GM18909 (cell line): ENCODE measurements at regions not wholly inside any gene's neighbourhood (a gene's known extent, or its start where the extent isn't known, plus 50 kb on each side); places are given as distances from the start of the nearest gene placed in this dataset.
A peak's percentile ranks its signal among the peaks of the same experiment; 100 is the strongest.

Experiments used
- ATAC-seq: cut with Tn5 transposase; IDR thresholded peaks from one replicate; pipeline ENCODE4 v1.9.1; 2021; ENCODE audit warnings: mild to moderate bottlenecking; ENCODE audit not compliant: unreplicated experiment, poor library complexity

DNA sequence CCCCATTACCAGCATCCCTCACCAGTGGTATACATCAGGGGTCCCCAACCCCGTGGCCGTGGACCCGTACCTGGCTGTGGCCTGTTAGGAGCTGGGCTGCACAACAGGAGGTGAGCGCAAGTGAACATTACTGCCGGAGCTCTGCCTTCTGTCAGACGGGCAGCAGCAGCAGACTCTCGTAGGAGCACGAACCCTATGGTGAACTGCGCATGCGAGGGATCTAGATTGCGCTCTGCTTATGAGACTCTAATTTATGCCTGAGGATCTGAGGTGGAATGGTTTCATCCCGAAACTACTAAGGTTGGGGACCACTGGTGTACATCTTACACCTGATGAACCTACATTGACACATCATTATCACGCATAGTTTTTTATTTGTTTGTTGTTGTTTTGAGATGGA is 52.8 kb upstream of the DHX15 start:
- ATAC-seq, result no peak

DNA sequence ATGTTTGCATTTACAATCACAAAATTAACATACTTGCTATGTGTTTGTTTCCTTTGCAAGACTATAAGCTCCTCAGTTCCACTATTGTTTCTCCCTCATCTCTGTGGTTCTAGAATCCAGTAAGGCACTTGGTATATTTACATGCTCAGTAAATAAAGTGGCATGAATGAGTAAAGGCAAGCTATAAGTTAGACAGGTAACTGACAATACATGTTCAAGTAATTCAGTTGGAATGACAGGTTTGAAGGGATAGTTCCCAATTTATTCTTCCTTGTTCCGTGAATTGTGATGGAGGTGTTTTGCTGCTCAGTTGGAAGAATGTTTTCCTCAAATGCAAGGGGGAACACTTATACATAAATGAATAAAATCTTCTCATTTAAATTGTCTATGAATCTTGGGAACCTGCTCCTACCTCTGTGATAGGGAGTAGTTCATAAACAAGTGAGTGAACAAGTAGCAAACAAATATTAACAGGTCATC is 54.1 kb upstream of the DHX15 start:
- no peak for ATAC-seq

DNA sequence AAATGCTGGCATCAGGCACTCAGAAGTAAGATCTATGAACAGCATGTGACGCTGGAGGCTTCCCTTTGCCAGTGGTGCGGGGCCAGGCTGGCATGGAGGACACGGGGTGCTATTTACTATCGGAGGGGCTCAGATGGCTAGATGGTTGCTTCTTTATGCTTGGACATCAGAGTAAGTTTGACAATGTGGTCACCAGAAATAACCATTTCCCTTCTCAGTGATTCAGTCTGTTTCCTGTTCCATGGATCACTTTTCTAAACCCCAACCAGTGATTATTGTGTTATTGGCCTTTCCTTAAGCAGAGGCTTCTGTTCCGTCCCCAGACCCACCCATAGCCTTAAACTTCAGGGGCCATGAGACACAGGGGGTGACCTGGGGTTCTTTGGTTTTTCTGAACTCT is 55.4 kb upstream of the DHX15 start:
- no peak for ATAC-seq

DNA sequence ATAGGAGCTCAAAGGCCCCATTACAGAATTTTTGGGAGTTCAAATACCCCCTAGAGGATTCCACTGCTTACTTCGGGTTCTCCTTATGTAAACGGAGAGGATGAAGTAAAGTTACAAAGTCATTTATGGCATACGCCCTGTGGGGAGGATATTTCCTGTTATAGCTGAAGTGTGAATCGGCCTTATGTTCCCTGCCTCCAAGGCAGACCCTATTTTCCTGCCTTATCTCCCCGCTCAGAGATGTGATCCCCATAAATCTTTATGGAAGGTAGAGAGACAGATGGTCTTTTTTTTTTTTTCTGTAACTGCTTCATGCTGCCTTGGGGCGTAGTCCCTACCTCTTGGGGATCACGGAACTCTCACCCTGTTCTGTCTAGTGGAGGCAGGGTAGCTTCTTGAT is 56.0 kb upstream of the DHX15 start:
- no peak for ATAC-seq

DNA sequence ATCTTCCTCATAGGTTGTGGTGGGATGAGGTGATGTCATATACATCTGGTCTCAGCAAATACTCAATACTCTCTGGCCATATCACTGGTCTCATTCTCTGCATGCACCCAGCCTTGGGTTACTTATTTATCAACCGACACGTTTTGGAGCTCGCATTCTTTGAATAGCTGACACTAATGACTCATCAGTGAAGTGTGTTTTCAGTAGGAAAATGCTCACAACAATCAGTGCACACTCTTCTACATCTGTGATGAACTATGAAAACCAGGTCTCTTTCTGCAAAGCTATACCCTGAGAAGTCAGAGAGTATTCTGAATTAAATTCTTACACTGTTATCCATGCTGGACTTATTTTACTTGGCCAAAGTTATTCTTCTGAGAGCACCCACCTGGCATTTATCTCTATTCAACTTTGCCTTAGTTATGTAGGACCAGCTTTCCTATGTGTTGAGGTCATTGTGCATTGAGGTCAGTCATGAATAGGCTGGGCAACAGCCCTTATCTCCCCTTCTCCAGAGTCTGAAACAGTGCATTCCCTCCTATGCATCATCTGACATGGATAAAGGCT is 58.7 kb upstream of the DHX15 start:
- peak; percentile 93 for ATAC-seq

DNA sequence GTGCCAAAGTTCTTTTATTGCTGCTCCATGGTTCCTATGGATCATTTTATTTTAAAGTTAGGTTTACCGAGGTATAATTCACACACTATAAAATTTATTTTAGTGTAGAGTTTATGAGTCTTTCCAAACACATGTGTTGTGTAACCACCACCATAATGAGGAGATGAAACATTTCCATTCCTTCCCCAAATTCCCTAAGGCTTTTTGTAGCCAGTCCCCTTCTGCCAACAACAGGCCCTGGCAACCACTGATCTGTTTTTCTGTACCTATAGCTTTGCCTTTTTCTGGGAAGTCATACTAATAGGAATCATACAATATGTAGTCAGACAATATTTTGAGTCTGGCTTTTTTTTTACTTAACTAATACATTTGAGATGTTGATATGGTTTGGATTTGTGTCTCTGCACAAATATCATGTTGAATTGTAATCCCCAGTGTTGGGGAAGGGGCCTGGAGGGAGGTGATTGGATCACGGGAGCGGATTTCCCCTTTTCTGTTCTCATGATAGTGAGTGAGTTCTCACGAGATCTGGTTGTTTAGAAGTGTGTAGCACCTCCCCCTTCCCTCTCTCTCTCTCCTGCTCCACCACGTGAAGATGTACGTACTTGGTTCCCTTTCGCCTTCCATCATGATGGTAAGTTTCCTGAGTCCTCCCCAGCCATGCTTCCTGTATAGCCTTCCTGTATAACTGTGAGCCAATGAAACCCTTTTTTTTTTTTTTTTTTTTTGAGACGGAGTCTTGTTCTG is 59.6 kb upstream of the DHX15 start:
- no peak for ATAC-seq

DNA sequence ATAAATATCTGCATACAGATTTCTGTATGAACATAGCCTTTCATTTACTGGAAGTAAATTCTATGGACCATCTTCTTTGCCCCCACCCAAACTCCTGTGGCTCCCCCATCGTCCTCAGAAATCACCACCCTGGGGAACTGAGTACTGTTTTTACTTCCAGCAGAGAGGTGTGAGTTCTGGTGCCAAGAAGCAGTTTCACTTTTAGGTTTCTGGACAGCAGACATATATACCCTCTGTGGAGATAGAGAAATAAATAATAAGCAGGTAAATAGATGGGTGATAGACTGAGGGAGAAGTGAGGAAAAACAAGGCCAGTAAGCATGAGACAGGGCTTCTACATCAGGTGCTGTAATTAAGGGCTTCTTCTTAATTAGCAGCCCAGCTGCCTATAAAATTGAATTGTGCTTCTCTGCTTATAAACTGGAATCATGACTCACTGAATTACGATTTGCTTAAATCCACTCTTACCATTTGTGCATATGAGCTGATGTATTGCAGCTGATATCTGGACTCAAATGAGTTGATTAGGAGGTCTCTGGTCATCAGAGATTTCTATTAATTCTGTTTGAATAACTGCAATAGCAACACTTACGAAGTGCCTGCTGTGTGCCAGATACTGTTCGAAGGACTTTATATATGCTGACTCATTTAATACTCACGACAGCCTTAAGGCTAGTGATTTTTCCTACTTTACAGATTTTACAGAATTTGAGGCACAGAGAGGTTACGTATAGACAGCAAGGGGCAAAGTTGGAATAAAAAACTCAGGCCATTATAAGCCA is 60.8 kb upstream of the DHX15 start:
- ATAC-seq, result no peak

DNA sequence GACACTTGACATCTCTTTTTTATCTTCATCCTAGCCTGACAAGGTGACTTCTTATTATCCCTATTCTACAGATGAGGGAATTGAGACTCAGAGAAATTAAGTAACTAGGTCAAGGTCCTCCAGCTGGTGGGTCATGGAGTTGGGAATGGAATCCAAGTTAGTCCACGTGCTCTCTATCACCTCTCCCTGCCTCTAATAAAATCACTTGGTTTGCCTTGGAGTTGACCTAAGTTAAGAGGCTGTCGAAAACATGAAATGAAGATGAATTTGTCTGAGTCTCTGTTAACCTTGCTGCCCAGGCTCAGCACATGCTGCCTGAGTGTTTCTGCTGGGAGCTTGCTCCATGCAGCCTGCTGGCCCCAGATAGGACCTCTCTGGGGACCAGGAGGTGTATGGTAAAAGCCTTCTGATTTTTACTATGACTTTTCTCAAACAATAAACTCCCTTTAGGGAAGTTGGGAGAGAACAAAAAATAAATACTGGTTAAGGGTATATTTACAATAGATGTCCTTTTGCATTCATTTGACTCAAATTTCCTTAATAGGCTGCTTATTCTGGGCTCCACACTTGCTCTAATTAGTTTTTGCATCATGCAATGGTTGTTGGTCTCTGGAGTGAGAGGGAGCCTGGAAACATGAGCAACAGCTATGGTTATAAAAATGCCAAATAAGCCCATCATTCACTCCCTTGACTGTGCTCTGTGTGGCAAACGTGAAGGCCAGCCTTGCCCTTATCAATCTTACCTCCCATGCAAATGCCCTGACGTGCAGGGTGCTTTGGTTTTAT is 61.6 kb upstream of the DHX15 start:
- no peak for ATAC-seq

DNA sequence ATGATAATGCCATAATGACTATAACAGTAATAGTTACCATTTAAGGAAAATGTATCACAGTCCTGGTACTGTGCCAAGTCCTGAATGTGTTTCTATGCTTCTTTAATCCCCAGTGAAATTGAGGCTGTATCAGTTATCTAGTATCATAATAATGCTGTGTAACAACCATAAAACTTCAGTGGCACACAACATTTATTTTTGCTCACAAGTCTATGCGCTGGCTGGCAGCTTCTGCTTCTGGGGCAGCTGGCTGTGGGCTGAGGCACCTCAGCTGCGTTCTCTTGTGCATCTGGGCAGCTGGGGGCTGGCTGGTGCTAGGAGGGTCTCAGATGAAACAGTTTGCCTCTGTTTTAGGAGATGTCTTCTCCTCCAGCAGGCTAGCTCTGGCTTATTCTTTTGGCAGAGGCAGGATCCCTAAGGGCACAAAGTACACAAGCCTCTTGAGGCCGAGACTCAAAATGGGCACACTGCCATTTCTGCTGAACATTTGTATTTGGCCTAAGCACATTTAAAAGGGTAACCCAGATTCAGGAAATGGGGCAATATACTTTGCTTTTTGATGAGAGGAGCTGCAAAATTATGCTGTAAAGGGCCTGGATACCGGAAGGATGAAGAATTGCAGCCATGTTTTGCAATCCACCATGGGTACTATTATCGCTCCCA is 62.6 kb upstream of the DHX15 start:
- no peak for ATAC-seq

DNA sequence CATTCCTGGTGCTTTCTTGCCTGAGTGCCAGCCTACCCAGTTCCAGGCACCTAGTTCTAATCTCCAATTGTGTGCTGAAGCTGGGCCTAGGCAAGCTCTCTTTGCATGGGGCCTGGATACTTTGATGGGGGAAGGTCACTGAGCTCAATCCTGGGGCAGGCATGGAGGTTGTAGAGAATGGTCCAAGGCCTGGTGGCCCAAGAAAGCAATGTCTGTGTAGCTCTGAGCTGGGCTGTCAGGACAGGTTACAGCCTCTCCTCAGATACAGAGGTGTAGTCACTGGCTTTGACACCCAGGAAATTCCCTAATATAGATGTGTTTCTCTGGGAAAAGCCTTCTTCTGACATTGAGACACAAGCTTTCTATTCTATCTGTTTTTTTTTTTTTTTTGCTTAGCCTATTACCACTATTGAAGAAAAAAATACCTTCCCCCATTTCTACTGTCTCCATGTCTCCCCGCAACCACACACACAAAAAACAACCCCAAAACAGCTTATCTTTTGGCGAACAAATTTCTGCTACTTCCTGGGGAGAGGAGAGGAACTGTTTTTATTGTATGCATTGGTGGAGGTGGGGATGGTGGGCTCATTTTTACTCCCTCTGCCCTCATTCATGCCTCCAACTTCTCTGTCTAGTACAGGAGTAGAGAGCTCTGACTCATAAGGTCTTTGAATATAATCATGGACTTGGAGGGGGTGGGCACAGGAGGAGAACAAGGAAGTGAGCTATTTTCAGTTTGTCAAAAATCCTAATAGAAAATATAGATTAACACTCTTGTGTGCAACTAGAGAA is 66.7 kb upstream of the DHX15 start:
- no peak for ATAC-seq

DNA sequence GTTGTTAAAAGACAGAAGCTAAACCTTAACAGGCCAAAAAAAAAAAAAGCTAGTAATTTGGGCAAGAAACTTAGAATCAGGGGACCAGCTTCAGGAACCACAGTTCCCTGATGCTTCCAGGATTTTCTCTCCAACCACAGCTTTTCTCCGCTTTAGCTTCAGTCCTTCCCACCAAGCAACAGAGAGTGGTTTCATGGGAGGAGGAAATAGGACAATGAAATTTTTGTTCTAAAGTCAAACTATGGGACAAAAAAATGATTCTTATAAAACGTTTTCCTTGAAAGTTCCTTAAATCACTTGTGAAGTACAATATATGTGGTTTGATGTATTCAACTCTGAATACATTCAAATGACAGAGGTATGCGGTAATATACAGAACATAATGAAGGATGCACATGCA is 71.0 kb upstream of the DHX15 start:
- no peak for ATAC-seq

DNA sequence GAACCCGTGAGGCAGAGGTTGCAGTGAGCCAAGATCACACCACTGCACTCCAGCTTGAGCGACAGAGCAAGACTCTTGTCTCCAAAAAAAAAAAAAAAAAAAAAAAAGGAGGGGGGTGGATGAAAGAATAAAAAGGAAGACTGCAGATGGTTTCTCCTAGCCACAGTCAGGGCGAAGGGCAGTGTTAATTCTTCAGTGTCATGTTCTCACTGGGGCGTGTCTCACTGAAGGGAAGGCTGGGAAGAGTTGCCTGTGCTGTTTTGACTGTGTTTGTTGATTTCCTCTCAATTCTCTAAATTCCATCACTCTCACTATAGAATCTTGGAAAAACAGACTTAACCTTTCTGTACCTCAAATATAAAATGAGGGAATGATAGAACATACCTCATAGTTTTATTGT is 71.6 kb upstream of the DHX15 start:
- ATAC-seq, result no peak

DNA sequence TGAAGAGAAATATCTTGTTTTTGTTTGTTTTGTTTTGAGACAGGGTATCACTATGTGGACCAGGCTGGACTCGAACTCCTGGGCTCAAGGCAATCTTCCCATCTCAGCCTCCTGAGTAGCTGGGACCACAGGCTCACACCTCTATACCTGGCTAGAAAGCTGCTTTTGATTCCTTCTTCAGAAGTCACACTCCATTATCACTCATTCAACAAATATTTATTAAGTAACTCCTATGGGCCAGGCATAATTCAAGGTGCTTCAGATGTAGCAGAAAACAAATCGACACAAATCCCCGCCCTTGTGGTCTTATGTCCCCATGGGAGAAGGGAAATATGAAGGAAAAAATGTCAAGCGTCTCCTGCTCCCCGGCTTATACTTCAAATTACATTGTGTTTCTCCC is 72.6 kb upstream of the DHX15 start:
- no peak for ATAC-seq

DNA sequence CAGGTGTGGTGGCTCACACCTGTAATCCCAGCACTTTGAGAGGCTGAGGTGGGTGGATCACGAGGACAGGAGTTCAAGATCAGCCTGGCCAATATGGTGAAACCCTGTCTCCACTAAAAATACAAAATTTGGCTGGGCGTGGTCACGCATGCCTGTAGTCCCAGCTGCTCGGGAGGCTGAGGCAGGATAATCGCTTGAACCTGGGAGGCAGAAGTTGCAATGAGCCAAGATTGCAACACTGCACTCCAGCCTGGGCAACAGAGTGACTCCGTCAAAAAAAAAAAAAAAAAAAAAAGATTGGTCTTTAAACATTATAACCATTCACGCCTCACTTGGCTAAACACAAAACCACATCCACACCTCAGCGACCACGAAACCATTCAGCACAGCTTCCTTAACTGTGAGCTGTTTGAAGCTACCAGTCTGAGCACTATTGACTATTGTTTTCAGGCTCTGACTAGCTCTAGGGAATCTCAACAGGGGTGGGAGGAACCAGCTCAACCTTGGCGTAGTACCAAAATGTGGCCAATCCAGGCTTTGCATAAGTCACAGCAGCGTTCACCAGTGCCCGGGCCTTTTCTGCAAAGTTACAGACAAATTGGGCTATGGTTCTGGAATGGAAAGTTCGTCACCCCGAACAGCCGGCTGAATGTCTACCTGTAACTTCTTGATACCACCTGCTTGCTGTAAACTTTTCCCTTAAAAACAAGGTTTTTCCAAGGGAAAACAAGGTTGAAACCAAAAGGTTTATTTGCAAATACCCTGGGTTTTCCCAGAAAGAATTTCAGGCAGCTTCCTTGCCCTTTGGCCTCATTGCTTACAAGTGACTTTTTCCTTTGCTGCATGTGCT is 73.6 kb upstream of the DHX15 start:
- peak; percentile 96 for ATAC-seq

DNA sequence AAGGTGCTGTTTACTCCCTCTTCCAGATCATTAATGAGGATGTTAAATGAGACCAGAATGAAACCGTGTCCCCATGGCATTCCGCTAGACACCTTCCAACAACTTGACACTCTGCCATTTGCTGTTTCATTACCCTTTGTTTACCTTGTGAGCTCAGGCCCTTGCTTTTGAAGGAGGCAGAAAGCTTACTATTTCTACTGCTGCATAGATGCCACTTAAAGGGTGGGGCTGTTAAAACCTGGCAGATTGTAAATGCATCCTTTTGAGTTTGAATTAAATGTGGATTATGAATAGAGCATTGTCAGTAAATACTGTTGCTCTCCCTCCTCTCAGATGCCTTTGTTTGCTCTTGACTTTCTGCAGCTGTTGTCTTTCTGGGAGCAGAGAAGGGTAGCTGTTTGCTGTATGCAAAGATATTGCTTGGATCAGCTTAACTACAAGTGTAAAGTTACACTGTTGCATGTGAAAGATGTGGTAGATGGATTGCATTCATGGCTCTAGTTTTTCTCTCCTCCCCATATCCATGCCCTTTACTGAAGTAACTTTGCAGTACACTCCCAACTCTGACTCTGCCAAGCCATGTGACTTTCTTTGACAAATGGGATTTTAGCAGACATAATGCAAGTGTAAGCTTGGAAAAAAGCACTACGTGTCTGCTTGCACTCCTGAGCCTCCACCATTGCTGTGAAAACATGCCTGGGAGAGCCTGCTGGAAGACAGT is 75.0 kb upstream of the DHX15 start:
- ATAC-seq, result no peak

DNA sequence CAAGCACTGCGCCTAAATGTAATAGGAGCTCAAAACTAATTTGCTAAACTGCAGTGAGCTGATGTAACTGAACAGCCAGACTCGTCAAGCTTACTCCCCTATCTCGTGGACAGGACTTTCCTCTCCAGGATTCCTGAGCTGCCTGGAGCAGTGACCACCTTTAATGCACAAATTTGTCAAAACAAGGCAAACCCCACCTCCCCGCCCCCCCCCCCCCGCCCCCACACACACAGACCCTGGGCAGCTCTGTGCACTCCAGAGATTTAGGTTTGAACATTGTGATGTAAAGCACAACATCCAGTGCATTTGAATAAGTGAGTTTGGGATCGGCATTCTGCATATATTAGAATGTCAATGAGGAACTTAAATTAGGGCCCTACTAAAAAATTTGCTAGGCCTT is 77.7 kb upstream of the DHX15 start:
- no peak for ATAC-seq

DNA sequence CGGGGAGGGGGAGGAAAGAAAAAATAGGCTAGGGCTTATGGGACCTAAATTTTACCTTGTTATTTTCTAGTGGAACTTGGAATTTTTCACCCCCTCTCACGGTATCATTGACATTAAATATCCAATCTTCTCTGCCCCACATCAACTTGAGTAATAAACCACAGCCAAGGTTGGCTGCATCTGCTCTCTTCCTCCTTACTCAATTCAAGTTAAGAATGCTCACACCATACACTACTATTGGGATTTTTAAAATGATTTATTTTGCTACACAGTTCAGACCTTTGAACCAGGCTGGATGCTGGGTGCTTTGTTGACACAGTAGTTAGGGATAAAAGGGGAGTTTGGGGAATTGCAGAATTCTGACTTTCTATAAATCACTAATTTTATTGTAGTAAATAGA is 78.2 kb upstream of the DHX15 start:
- no peak for ATAC-seq

DNA sequence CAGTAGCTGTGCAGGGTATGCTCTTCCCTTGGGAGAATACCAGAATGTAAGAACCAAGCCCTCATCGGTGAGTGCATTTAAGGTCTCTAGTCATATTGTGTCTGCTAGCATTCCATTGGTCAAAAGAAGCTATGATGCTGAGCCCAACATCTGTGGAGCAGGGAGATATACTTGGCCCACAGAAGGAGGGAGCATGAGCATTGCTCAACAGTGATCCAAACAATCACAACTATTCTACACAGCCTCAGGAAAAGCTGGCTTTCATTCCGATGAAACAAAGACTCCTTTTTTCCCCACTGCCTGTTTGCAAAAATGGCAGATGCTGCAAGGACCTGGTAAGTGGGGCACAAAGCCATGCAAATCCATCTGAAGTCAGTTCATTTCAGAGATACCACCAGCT is 80.6 kb upstream of the DHX15 start:
- ATAC-seq, result no peak
